SK-N-SH (cell line): ENCODE measurements at regions not wholly inside any gene's neighbourhood (a gene's known extent, or its start where the extent isn't known, plus 50 kb on each side); places are given as distances from the start of the nearest gene placed in this dataset.

ENCODE experiments used
- CTCF ChIA-PET: fragments of 300-600, 350-600 bp; formaldehyde crosslinking; extraction: SDS; loops from one replicate; lab custom pipeline; 2021; lab: Yijun Ruan, JAX
- POLR2A ChIA-PET: fragments of 350-600 bp; sonication (Branson Sonifier 250); formaldehyde crosslinking; extraction: SDS; loops from one replicate; lab custom pipeline; 2020; ENCODE audit warnings: antibody characterized with exemption, inconsistent platforms; lab: Yijun Ruan, JAX
- DNase-seq: peaks from one replicate; pipeline ENCODE4 v3.0.0; 2012
- H2AFZ ChIP-seq: fragments of 200-600 bp; sonication (generic); 2 replicates; pipeline ENCODE4 v1.8.1; 2016; ENCODE audit warnings: antibody characterized with exemption, mild to moderate bottlenecking, low read depth
- H3F3A ChIP-seq: fragments of 200-600 bp; sonication (generic); replicated peaks from 2 replicates; pipeline ENCODE3; 2016; ENCODE audit warnings: antibody characterized with exemption, mild to moderate bottlenecking; ENCODE audit not compliant: insufficient read depth
- H3K27ac ChIP-seq, 2 experiments: fragments of 200-500 bp in 1 of 2; fragments of 200-600 bp in 1 of 2; sonication (Bioruptor generic) in 1 of 2; sonication (generic), shearing (Covaris generic) in 1 of 2; 2 replicates each; pipeline versions ENCODE4 v1.5.1 to v1.6.1; 2014 to 2016; ENCODE audit warnings: low read depth in 2 of 2, inconsistent platforms in 1 of 2, low read length in 1 of 2, mild to moderate bottlenecking in 1 of 2, mixed read lengths in 1 of 2
- H3K27me3 ChIP-seq: fragments of 200-600 bp; sonication (generic), shearing (Covaris generic); 2 replicates; pipeline ENCODE4 v1.6.1; 2016; ENCODE audit warnings: mixed run types; ENCODE audit not compliant: insufficient read depth
- H3K36me3 ChIP-seq, 2 experiments: fragments of 200-500 bp in 1 of 2; fragments of 200-600 bp in 1 of 2; sonication (Bioruptor generic) in 1 of 2; sonication (generic) in 1 of 2; replicated peaks in 1 of 2; 2 replicates each; pipeline versions ENCODE3 to v1.5.1; 2014 to 2016; ENCODE audit warnings: low read length in 1 of 2, mild to moderate bottlenecking in 1 of 2; ENCODE audit not compliant: insufficient read depth in 2 of 2, control insufficient read depth in 1 of 2
- H3K4me1 ChIP-seq, 2 experiments: fragments of 200-500 bp in 1 of 2; fragments of 200-600 bp in 1 of 2; sonication (Bioruptor generic) in 1 of 2; sonication (generic), shearing (Covaris generic) in 1 of 2; 2 replicates each; pipeline versions ENCODE4 v1.5.1 to v1.6.1; 2014 to 2016; ENCODE audit warnings: low read depth in 1 of 2, low read length in 1 of 2, mixed run types in 1 of 2; ENCODE audit not compliant: insufficient read depth in 2 of 2, control insufficient read depth in 1 of 2
- H3K4me2 ChIP-seq: fragments of 200-600 bp; sonication (generic), shearing (Covaris generic); 2 replicates; pipeline ENCODE4 v1.6.1; 2017; ENCODE audit warnings: mixed run types
- H3K4me3 ChIP-seq, 2 experiments: fragments of 200-500 bp in 1 of 2; fragments of 200-600 bp in 1 of 2; sonication (Bioruptor generic) in 1 of 2; sonication (generic), shearing (Covaris generic) in 1 of 2; 2 replicates each; pipeline versions ENCODE4 v1.5.1 to v1.8.1; 2014 to 2016; ENCODE audit warnings: low read depth in 2 of 2, inconsistent platforms in 1 of 2, low read length in 1 of 2, mild to moderate bottlenecking in 1 of 2, mixed read lengths in 1 of 2, moderate library complexity in 1 of 2
- H3K79me2 ChIP-seq: fragments of 200-600 bp; sonication (generic); 2 replicates; pipeline ENCODE4 v1.8.1; 2017; ENCODE audit warnings: mild to moderate bottlenecking; ENCODE audit not compliant: insufficient read depth
- H3K9ac ChIP-seq: fragments of 200-600 bp; sonication (generic); 2 replicates; pipeline ENCODE4 v1.6.1; 2017; ENCODE audit warnings: mixed run types
- H3K9me2 ChIP-seq: fragments of 200-600 bp; sonication (generic); 2 replicates; pipeline ENCODE4 v1.6.1; 2017; ENCODE audit warnings: mixed run types
- H3K9me3 ChIP-seq: fragments of 200-600 bp; sonication (generic); 2 replicates; pipeline ENCODE4 v1.6.1; 2017; ENCODE audit warnings: mixed run types, mild to moderate bottlenecking, moderate library complexity
- H4K20me1 ChIP-seq: fragments of 200-600 bp; sonication (generic); 2 replicates; pipeline ENCODE4 v1.6.1; 2017; ENCODE audit warnings: mild to moderate bottlenecking, mixed run types; ENCODE audit not compliant: insufficient read depth
- CTCF ChIP-seq: fragments of 200-600 bp; sonication (generic); IDR thresholded peaks from 2 replicates; pipeline ENCODE4 v1.6.1; 2017; ENCODE audit warnings: antibody characterized with exemption, mild to moderate bottlenecking, moderate library complexity
- ELF1 ChIP-seq: IDR thresholded peaks from 2 replicates; pipeline ENCODE4 v1.4.0; 2012
- EP300 ChIP-seq, 2 experiments: IDR thresholded peaks; 2 replicates each; pipeline versions ENCODE4 v1.4.0 to v1.6.1; 2012; ENCODE audit warnings: borderline replicate concordance in 1 of 2, low read depth in 1 of 2, low read length in 1 of 2
- GABPA ChIP-seq: IDR thresholded peaks from 2 replicates; pipeline ENCODE4 v1.4.0; 2012; ENCODE audit warnings: low read depth, mild to moderate bottlenecking
- IRF3 ChIP-seq: fragments of 150-350 bp; IDR thresholded peaks from 2 replicates; pipeline ENCODE4 v1.6.1; 2016; ENCODE audit warnings: mild to moderate bottlenecking, low read depth, low read length
- MXI1 ChIP-seq: IDR thresholded peaks from 2 replicates; pipeline ENCODE4 v1.6.1; 2012; ENCODE audit warnings: mild to moderate bottlenecking, low read depth, low read length, improper control_type of control experiment
- PBX3 ChIP-seq: IDR thresholded peaks from 2 replicates; pipeline ENCODE4; 2012
- POLR2AphosphoS5 ChIP-seq: IDR thresholded peaks from 2 replicates; pipeline ENCODE4 v1.6.1; 2012; ENCODE audit warnings: low read depth, low read length
- RAD21 ChIP-seq: IDR thresholded peaks from 2 replicates; pipeline ENCODE4 v1.6.1; 2012; ENCODE audit warnings: mild to moderate bottlenecking, low read length
- SMC3 ChIP-seq: IDR thresholded peaks from 2 replicates; pipeline ENCODE4 v1.6.1; 2012; ENCODE audit warnings: low read depth, low read length, improper control_type of control experiment
- TEAD4 ChIP-seq: IDR thresholded peaks from 2 replicates; pipeline ENCODE4 v1.4.0; 2012; ENCODE audit warnings: mild to moderate bottlenecking, borderline replicate concordance; ENCODE audit not compliant: insufficient read depth
- YY1 ChIP-seq: IDR thresholded peaks from 2 replicates; pipeline ENCODE4 v1.4.0; 2012; ENCODE audit warnings: low read depth, mild to moderate bottlenecking
- WGBS: methylation state at CpG from one replicate; pipeline ENCODE4 v1.1.6; 2017; ENCODE audit warnings: low lambda C conversion rate; 5-methylcytosine and 5-hydroxymethylcytosine counted together
- TF ChIP-seq, protein P1 (sequence below): IDR thresholded peaks from 2 replicates; pipeline ENCODE4 v1.6.1; 2012; ENCODE audit warnings: mild to moderate bottlenecking, low read depth, low read length, moderate library complexity

DNA sequence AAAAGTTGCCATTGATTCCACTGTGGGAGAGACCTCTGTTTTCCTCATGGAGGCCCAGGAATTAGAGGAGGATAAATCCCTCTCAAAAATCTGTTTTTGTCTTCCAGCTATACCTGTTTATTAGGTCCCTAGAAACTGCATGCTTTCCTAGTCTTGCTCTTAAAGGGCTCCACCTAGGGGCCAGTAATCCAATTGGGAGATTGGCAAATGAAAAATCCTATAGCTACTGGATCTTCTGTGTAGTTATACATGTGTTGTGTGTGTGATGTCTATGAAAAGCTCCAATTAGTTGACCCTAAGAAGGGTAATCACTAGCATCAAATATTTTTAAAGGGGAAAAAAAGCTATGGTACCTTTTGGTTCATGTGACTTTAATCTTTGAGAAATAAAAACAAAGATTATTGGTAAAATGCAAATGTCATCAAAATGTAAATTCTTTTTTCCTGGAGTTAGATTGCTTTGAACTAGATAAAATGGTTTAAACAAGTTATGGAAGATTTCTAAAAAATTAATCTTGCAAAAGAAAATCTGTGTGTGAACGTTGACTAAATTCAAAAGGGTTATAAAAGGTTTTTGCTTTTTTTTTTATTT, 63.4 kb upstream of the C1QTNF9B start:
- Histone ChIP-seq H3K79me2 (no peaks in the 10 kb centered on the region), H3F3A (no peaks in the 10 kb centered on the region), H3K9me2 (no peaks in the 10 kb centered on the region), H4K20me1 (no peaks in the 10 kb centered on the region), H3K9ac (no peak overlapping the region), H3K27me3 (no peaks in the 10 kb centered on the region), H3K9me3 (no peaks in the 10 kb centered on the region), H2AFZ (no peak overlapping the region), H3K4me2 (no peak overlapping the region), H3K27ac (no peak overlapping the region), H3K4me1 (peaks cover 0 to 3% of the 10 kb centered on the region in 2 experiments; a peak in 2 of 4 replicates), H3K4me3 (no peak overlapping the region), H3K36me3 (no peaks in the 10 kb centered on the region)
- POLR2A ChIA-PET: no interaction called here
- TF ChIP-seq POLR2AphosphoS5: no peak
- no peak for TF ChIP-seq EP300 (IDR thresholded peaks at IDR 0.05; ENCODE audit: borderline replicate concordance in 1 of 2, low read depth in 1 of 2, low read length in 1 of 2)
- TF ChIP-seq, protein P1, sequence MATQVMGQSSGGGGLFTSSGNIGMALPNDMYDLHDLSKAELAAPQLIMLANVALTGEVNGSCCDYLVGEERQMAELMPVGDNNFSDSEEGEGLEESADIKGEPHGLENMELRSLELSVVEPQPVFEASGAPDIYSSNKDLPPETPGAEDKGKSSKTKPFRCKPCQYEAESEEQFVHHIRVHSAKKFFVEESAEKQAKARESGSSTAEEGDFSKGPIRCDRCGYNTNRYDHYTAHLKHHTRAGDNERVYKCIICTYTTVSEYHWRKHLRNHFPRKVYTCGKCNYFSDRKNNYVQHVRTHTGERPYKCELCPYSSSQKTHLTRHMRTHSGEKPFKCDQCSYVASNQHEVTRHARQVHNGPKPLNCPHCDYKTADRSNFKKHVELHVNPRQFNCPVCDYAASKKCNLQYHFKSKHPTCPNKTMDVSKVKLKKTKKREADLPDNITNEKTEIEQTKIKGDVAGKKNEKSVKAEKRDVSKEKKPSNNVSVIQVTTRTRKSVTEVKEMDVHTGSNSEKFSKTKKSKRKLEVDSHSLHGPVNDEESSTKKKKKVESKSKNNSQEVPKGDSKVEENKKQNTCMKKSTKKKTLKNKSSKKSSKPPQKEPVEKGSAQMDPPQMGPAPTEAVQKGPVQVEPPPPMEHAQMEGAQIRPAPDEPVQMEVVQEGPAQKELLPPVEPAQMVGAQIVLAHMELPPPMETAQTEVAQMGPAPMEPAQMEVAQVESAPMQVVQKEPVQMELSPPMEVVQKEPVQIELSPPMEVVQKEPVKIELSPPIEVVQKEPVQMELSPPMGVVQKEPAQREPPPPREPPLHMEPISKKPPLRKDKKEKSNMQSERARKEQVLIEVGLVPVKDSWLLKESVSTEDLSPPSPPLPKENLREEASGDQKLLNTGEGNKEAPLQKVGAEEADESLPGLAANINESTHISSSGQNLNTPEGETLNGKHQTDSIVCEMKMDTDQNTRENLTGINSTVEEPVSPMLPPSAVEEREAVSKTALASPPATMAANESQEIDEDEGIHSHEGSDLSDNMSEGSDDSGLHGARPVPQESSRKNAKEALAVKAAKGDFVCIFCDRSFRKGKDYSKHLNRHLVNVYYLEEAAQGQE: no peak
- TF ChIP-seq YY1: no peak
- TF ChIP-seq TEAD4: no peak
- TF ChIP-seq MXI1: no peak
- TF ChIP-seq GABPA: no peak
- TF ChIP-seq PBX3: no peak
- TF ChIP-seq SMC3: peak; percentile 52
- no peak for TF ChIP-seq IRF3
- peak; percentile 90 for TF ChIP-seq CTCF
- TF ChIP-seq ELF1: no peak
- TF ChIP-seq RAD21: peak; percentile 65
- WGBS: 28% methylated on average over 1 of the region's 1 CpG
- CTCF ChIA-PET: interaction anchor here (0.6 to 3.2 kb wide), 29 partner anchors 9 to 502 kb away, joined by 3 to 34 read pairs (median 3); partner anchors contain the start of genes C1QTNF9B and MIPEP
- no peak for DNase-seq
